HG03575 (cell line): ENCODE measurements at regions not wholly inside any gene's neighbourhood (a gene's known extent, or its start where the extent isn't known, plus 50 kb on each side); places are given as distances from the start of the nearest gene placed in this dataset.
"Not testable (repeated sequence)": the region's sequence is repeated elsewhere in the genome, so short reads cannot be mapped to it uniquely, and the experiment has no call there.

Experiments
- ATAC-seq: cut with Tn5 transposase; IDR thresholded peaks from one replicate; pipeline ENCODE4 v1.9.1; 2021; ENCODE audit not compliant: unreplicated experiment, insufficient number of reproducible peaks, low FRiP score; ENCODE audit errors: extremely low read depth

GRCh38 chr4:170697845-170698244 is 608.1 kb upstream of the AADAT start:
- no peak for ATAC-seq

GRCh38 chr4:170697045-170697444 is 607.3 kb upstream of the AADAT start:
- no peak for ATAC-seq

- no peak for ATAC-seq
Measured at GRCh38 chr4:170691168-170691567, 601.4 kb upstream of the AADAT start.

DNA sequence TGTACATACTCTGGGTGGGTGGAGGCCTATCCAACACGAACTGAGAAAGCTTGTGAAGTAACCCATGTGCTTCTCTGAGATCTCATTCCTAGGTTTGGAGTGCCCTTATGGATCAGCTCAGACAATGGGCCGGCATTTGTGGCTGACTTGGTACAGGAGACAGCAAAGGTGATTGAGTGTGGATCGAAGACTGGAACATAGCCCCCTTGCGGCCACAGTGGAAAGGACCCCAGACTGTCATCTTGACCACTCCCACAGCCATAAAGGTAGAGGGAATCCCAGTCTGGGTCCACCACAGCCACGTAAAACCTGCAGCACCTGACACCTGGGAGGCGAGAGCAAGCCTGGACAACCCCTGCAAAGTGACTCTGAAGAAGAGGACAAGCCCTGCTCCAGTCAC is 598.0 kb upstream of the AADAT start:
- no peak for ATAC-seq

GRCh38 chr4:170685701-170686100 is 595.9 kb upstream of the AADAT start:
- not testable (repeated sequence) for ATAC-seq

- no peak for ATAC-seq
Measured at GRCh38 chr4:170682558-170683294, 593.0 kb upstream of the AADAT start.

DNA sequence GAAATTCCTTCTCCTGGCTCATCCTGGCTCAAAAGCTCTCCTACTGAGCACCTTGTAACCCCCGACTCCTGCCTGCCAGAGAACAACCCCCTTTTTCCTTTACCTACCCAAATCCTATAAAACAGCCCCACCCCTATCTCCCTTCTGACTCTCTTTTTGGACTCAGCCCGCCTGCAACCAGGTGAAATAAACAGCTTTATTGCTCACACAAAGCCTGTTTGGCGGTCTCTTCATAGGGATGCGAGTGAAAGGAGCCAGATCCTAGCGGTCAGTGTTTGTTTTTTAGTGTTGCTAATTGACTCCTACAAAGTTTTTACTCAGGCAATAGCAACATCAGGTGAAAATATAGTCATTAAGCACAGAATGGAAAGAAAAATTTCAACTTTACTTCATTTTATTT is 592.3 kb upstream of the AADAT start:
- ATAC-seq: not testable (repeated sequence)

DNA sequence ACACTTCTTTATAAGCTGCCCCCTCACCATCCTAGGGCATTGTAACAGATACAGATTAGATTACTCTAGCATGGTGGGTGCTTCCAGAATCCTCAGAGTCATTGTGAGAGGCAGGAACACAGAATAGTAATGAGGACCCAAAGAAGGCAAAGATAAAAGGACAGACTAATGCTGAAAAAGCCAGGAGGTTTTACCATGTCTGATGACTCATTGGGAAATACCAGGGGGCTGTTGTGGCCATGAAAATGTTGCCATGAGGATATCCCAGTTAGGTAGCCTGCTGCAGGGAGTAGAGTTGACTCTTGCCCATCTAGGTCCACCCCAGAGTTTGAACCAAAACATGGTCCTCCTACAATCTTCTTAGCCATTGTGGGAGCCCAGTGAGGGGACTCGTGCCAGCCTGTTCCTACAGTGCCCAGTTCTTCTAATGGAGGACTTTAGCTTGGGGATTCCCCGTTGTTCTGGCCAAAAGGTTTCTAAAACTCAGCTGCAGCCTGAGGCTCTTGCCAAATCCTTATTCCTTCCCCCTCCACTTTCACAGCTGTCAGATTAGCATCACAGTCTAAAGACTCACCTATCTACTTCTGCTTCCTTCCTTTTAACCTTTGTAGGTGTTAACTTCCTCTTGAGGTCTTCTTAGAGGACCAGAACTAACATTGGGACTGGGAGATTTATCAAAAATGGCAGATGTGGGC is 586.0 kb upstream of the AADAT start:
- ATAC-seq: no peak

DNA sequence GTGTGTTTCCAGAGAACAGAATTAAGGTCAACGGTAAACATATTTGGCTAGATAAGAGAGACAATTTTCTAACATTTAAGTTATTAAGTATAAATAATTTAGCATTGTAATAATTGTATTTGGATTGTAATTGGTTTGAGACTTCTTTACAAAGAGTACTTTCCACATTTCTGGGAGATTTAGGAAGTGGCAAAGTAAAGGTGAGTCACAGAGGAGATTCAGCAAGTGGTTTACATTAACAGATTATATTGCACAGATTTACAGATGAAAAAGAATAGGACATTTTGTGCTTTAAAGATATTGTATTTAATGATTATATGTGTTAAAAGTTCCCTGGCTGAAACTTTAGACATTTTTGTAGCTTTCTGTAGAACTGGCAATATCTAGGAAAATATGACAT is 584.4 kb upstream of the AADAT start:
- no peak for ATAC-seq

GRCh38 chr4:170672381-170672965 is 582.7 kb upstream of the AADAT start:
- no peak for ATAC-seq

GRCh38 chr4:170671171-170671570 is 581.4 kb upstream of the AADAT start:
- ATAC-seq: no peak

DNA sequence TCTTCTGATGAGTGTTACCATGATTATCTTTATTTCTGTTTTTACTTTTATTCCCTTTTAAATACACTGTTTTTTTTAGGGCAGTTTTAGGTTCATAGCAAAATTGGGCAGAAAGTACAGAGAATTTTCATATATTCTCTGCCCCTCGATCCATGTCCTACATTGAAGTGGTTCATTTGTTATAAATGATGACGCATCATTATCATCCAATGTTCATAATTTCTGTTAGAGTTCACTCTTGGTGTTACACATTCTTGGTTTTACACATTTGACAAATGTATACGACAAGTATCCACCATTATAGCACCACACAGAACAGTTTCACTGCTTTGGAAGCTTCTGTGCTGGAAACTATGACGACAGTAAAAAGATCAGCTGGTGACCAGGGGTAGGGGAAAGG is 578.1 kb upstream of the AADAT start:
- ATAC-seq: no peak

- no peak for ATAC-seq
Measured at GRCh38 chr4:170666909-170667308, 577.2 kb upstream of the AADAT start.

DNA sequence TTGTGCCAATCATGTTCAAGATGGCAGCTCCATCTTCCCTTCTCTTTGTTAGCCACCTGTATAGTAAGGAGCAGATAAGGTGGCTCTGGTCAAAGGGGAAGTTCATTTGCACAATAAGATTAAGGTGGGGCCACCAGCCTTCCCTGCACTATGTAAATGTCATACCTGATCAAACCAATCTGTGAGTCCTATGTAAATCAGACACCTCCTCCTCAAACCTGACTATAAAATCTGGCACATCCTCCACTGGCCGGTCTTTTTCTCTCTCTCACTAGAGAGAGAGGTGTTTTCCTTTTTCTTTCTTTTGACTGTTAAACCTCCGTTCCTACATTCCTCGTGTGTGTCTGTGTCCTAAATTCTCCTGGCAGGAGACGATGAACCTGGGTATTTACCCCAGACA is 572.5 kb upstream of the AADAT start:
- no peak for ATAC-seq

- ATAC-seq: no peak
Measured at GRCh38 chr4:170657761-170658160, 568.0 kb upstream of the AADAT start.

DNA sequence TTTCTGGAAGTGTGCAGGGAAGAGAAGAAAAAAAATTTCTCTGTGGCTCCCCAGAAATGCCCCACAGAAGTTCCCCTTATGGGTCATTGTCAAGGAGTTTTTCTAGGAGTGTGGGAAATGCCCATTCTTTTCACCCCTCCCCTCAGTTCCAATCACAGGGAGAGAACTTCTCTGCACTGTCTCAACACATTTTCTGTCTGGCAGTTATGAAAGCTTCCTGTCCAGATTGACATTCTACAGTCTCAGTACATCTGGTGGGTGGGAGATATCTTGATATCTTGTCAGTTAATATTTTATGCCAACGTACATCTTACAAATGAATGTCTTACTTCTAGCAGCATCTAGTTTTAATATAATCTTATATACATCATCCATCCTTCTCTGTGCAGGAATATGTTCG is 566.8 kb upstream of the AADAT start:
- ATAC-seq: no peak

DNA sequence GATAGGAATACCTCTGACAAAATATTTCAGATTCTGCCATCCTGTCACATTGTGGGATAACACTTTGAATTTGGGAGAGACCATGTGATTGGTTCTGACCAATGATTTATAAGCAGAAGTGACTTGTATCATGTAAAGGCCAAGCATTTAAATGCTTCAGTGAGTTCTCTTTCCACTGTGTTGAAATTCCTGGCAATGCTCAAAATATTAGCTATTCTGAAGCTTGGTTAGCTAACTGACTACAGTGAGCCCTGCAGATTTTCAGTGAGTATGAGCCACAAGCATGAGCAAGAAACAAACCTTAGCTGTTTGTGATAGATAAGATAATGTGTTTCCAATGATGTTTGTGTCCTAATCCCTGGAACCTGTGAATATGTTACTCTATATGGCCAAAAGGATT is 562.8 kb upstream of the AADAT start:
- no peak for ATAC-seq

- ATAC-seq: no peak
Measured at GRCh38 chr4:170651786-170652185, 562.0 kb upstream of the AADAT start.

DNA sequence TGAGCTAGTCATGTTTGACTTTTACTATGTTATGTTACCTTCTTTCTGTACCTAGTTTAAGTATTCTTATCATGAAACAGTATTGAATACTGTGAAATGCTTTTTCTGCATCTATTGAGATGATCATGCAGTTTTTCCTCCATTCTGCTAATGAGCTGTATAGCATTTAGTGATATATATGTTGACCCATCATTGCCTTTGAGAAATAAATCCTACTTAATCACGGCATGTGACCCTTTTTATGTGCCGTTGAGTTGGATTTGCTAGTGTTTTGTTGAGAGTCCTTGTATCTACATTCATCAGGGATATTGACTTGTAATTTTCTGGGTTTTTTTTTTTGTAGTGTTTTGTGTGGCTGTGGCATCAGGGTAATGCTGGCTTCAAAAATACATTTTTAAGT is 537.7 kb upstream of the AADAT start:
- no peak for ATAC-seq

GRCh38 chr4:170623899-170624298 is 534.1 kb upstream of the AADAT start:
- ATAC-seq: no peak
